ENCODE measurements at regions not wholly inside any gene's neighbourhood (a gene's known extent, or its start where the extent isn't known, plus 50 kb on each side); places are given as distances from the start of the nearest gene placed in this dataset.

DNA sequence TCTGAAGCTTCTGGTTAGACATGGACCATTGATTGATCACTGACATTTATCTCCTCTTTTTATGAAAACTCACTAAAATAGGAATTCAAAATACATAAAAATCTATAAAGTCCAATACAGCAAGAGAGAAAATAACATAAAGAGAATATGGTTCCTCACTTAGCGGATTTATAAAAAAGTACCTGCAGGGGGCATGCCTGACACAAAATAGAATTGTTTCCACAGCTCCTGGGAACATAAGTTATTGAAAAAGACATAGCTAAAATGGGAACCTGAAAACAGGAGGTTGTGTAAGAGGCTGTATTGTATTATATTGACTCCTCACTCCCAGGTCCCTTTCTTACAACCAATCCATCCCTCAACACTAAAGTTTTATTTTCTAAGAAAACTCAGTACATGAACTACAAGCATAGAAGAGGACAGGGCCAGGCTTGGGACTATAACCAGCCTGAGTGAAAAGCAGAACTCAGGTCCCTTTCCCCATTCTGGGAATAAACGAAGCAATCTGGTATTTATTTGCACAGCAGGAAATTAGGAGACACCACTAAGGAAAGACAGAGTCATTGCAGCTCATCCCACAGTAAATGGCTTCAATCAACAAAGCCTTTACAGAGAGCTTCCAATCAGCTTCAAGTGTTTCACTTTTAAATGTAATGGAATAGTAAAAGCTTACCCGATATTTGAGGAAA, 121.1 kb upstream of the NDST4 start:
- no peaks in the 10 kb centered on the region for H4K20me1 ChIP-seq (ENCODE audit: insufficient read depth, low read length)
- no peak overlapping the region for H2AK9ac ChIP-seq (replicated peaks; ENCODE audit: low read depth, low read length, poor library complexity)
- H3K4me2 ChIP-seq (ENCODE audit: low read depth, low read length) = no peak overlapping the region
- no peak overlapping the region for H4K8ac ChIP-seq (ENCODE audit: low read depth in 2 of 2, low read length in 2 of 2)
- H3K9me3 ChIP-seq (ENCODE audit: control insufficient read depth, insufficient read depth, low read length) = no peaks in the 10 kb centered on the region
- intact Hi-C loops (cut with micrococcal nuclease) (no loop called here), dilution Hi-C loops (cut with HindIII; ENCODE audit: low sequenced_read_pairs, unreplicated experiment) (no loop called here), in situ Hi-C loops (cut with MboI; ENCODE audit: low sequenced_read_pairs) (no loop called here)
- no peak overlapping the region for H3K56ac ChIP-seq (ENCODE audit: extremely low read depth, insufficient read depth, low read length)
- ATAC-seq (ENCODE audit: low read depth) (no peak), DNase-seq (no peak)
- H3K9ac ChIP-seq (ENCODE audit: low read depth, low read length) = no peak overlapping the region
- no peak for TF ChIP-seq RCOR1 (IDR thresholded peaks at IDR 0.05; ENCODE audit: insufficient replicate concordance, low read length)
- no peak for TF ChIP-seq RFX5 (IDR thresholded peaks at IDR 0.05; ENCODE audit: low read depth, low read length)
- TF ChIP-seq BHLHE40 (IDR thresholded peaks at IDR 0.05; ENCODE audit: low read depth, low read length) = no peak
- TF ChIP-seq RAD21 (IDR thresholded peaks at IDR 0.05; ENCODE audit: low read length) = no peak
- no peak for TF ChIP-seq SMC3 (IDR thresholded peaks at IDR 0.05; ENCODE audit: low read depth, low read length)
- no peak overlapping the region for H2BK15ac ChIP-seq (ENCODE audit: low read depth, low read length)
- no peaks in the 10 kb centered on the region for H3K27me3 ChIP-seq (ENCODE audit: control insufficient read depth, insufficient read depth, low read length)
- ChIA-PET CTCF (no interaction called here), POLR2A (ENCODE audit: unreplicated experiment) (no interaction called here)
- no peak overlapping the region for H3K4ac ChIP-seq (ENCODE audit: low read depth, low read length)
- no TSS peak for BruUV-seq (replicated peaks)
- H2BK5ac ChIP-seq (ENCODE audit: low read depth, low read length, poor library complexity, severe bottlenecking) = no peak overlapping the region
- no peak overlapping the region for H2BK120ac ChIP-seq (ENCODE audit: low read depth, low read length)
- H3K36me3 ChIP-seq (ENCODE audit: control insufficient read depth, insufficient read depth, low read length) = no peaks in the 10 kb centered on the region
- no peak overlapping the region for H2AK5ac ChIP-seq (ENCODE audit: low read depth, low read length)
- no peak overlapping the region for H3K14ac ChIP-seq (replicated peaks; ENCODE audit: low read depth, low read length)
- H4K5ac ChIP-seq (ENCODE audit: low read depth, low read length) = no peak overlapping the region
- H3K23ac ChIP-seq (ENCODE audit: low read depth, low read length) = no peak overlapping the region
- no peak overlapping the region for H4K91ac ChIP-seq (ENCODE audit: insufficient read depth, low read depth, low read length)
- no peaks in the 10 kb centered on the region for H3K9me1 ChIP-seq (ENCODE audit: insufficient read depth, low read length)
- WGBS, 2 experiments (ENCODE audit: extremely low coverage in 2 of 2, insufficient read length in 1 of 2) = no CpG with 5 or more reads among the region's 3 CpGs
- no peak overlapping the region for H2AFZ ChIP-seq (replicated peaks; ENCODE audit: low read length, poor library complexity)
- no peak overlapping the region for H3K4me3 ChIP-seq (ENCODE audit: insufficient read depth, low read depth, low read length)
- H3K27ac ChIP-seq (ENCODE audit: insufficient read depth, low read length) = no peak overlapping the region
- no peaks in the 10 kb centered on the region for H3K4me1 ChIP-seq (ENCODE audit: control insufficient read depth, insufficient read depth, low read length)
- no peak overlapping the region for H3K18ac ChIP-seq (ENCODE audit: low read depth, low read length)
- H3K79me1 ChIP-seq (ENCODE audit: low read depth in 1 of 2, low read length in 2 of 2) = no peaks in the 10 kb centered on the region
- no peak overlapping the region for H2BK20ac ChIP-seq (ENCODE audit: low read depth, low read length)

All from IMR-90 (cell line).